Thymus (tissue), 11 donors: ENCODE measurements at regions not wholly inside any gene's neighbourhood (a gene's known extent, or its start where the extent isn't known, plus 50 kb on each side); places are given as distances from the start of the nearest gene placed in this dataset.

Source experiments
- DNase-seq, 9 donors: peaks; one replicate each; pipeline ENCODE4 v3.0.0-alpha.2; 2013; ENCODE audit warnings: low spot score in 9 of 9, low read depth in 6 of 9, missing footprints in 1 of 9
- H3K27ac ChIP-seq, 2 donors: one replicate each; pipeline ENCODE4 v1.5.1; 2013; ENCODE audit warnings: control low read depth in 1 of 2, low read depth in 1 of 2, low read length in 1 of 2, mild to moderate bottlenecking in 1 of 2, moderate library complexity in 1 of 2
- H3K27me3 ChIP-seq, 2 donors: one replicate each; pipeline ENCODE4 v1.5.1; 2013; ENCODE audit warnings: low read length in 1 of 2; ENCODE audit not compliant: control insufficient read depth in 2 of 2, insufficient read depth in 1 of 2
- H3K36me3 ChIP-seq, 2 donors: one replicate each; pipeline ENCODE4 v1.5.1; 2013; ENCODE audit warnings: low read length in 1 of 2, mild to moderate bottlenecking in 1 of 2, moderate library complexity in 1 of 2; ENCODE audit not compliant: control insufficient read depth in 2 of 2, insufficient read depth in 2 of 2
- H3K4me1 ChIP-seq, 2 donors: one replicate each; pipeline ENCODE4 v1.5.1; 2013; ENCODE audit warnings: low read length in 2 of 2; ENCODE audit not compliant: control insufficient read depth in 2 of 2, insufficient read depth in 2 of 2
- H3K4me3 ChIP-seq, 2 donors: one replicate each; pipeline ENCODE4 v1.5.1; 2013; ENCODE audit warnings: low read length in 2 of 2, control low read depth in 1 of 2, mild to moderate bottlenecking in 1 of 2
- H3K9me3 ChIP-seq, 2 donors: one replicate each; pipeline ENCODE4 v1.5.1; 2013; ENCODE audit warnings: low read length in 1 of 2, mild to moderate bottlenecking in 1 of 2; ENCODE audit not compliant: control insufficient read depth in 2 of 2, insufficient read depth in 1 of 2
- whole genome bisulfite sequencing: extraction: QIAGEN DNeasy Blood & Tissue Kit; methylation state at CpG from one replicate; pipeline ENCODE4 v1.1.7; 2013; 5-methylcytosine and 5-hydroxymethylcytosine counted together
- donor health status: healthy.

DNA sequence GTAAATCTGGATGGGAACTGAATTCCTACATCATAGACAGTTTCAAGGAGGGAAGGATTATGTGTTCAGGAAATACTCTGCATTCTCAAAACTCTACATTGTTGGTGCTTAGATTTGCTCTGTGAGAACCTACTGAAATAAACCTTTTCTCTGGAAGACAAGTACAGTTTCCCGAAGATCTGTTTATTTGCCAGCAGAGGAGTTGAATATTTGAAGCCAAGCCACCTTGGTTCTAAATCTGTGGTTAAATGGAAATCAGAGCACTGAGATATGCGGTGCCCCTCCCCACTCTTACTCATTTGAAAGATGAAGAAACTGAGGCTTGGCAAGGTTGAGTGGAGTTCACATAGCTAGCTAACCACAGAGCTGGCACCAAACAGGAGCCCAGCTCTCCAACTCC, 146.3 kb upstream of the CTAGE1 start:
- peaks cover 0 to 2% of the 10 kb centered on the region in 2 donors for H3K4me1 ChIP-seq
- H3K27me3 ChIP-seq = peaks cover 23 to 25% of the 10 kb centered on the region in 2 donors
- 81% methylated on average over 2 of the region's 2 CpGs for WGBS
- no peak overlapping the region for H3K4me3 ChIP-seq
- H3K27ac ChIP-seq = no peak overlapping the region
- H3K9me3 ChIP-seq = no peaks in the 10 kb centered on the region
- no peaks in the 10 kb centered on the region for H3K36me3 ChIP-seq
- no peak for DNase-seq

DNA sequence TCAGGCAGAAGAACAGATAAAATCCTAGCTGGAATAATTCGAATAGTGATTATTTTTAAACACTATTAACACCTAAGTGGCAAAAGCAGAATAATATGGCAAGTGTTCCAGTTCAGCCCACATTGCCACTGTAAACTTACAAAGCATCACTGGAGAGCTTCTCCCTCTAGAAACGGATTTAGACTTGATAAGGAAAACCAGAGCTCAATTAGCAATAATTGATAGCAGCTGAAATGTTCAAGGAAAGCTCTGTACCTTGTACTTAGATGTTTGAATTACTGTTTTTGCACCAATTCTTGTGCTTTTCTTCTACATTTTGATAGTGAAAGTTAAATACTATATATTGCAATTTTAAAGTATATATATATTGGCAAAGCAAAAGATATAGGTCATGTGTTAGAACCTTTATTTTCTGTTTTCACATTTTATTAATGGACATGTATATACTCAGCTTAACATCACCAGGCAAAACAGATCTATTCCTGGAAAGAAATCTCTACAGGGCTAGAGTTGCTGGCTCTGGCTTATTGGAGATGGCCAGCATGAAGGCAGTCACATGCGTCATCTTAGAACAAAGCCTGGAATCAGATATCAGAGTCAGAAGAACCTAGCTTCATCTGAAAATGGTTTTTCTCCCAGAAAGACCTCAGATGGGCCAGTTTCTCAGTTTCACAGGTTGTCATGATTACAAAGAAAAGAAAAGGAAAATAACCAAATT, 149.1 kb upstream of the CTAGE1 start:
- no peaks in the 10 kb centered on the region for H3K36me3 ChIP-seq
- no peaks in the 10 kb centered on the region for H3K9me3 ChIP-seq
- no peak for DNase-seq
- H3K4me1 ChIP-seq = no peaks in the 10 kb centered on the region
- WGBS = 82% methylated on average over 3 of the region's 3 CpGs
- H3K4me3 ChIP-seq = no peak overlapping the region
- no peak overlapping the region for H3K27ac ChIP-seq
- H3K27me3 ChIP-seq = no peaks in the 10 kb centered on the region

DNA sequence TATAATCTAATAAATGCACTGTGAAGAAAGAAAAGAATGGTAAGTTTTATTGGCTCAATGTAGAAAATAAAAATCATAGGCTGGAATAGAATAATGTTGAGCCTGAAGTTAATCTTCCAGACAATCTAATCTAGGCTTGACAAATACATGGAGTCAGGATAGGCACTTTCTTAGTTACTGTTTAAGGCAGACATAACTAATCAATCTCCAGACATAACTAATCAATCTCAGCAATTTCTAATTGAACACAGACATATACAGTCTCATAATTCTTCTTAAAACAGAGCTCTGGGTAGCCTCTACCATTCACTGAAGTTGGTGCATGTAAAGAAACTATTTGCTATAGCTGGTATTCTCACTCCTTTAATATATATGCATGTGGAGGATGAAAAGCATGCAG, 150.1 kb upstream of the CTAGE1 start:
- Histone ChIP-seq H3K9me3 (no peaks in the 10 kb centered on the region), H3K36me3 (no peaks in the 10 kb centered on the region), H3K4me1 (no peaks in the 10 kb centered on the region), H3K4me3 (no peak overlapping the region), H3K27me3 (no peaks in the 10 kb centered on the region), H3K27ac (no peak overlapping the region)
- DNase-seq = no peak

DNA sequence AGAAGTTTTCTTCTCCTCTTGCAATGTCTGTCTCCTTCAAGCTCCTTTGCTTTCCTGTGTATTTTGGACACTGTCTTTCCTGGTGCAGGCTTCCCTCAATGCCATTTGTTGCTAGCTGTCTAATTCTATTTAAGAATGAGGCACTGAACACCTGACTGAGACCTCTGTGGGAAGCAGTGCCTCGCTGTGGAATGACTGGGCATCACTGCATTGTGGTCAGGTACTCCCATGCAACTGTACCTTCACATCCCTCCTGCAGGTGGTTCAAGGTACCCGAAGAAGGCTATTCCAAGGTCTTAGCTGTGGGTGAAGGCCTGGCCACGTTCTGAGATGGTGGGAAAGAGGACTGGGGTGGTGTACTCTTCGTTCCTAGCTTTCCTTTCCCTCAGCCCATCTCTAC, 152.8 kb upstream of the CTAGE1 start:
- WGBS = 75% methylated on average over 4 of the region's 4 CpGs
- Histone ChIP-seq H3K4me3 (no peak overlapping the region), H3K27ac (no peak overlapping the region), H3K36me3 (no peaks in the 10 kb centered on the region), H3K4me1 (no peaks in the 10 kb centered on the region), H3K27me3 (no peaks in the 10 kb centered on the region), H3K9me3 (no peaks in the 10 kb centered on the region)
- DNase-seq = no peak

DNA sequence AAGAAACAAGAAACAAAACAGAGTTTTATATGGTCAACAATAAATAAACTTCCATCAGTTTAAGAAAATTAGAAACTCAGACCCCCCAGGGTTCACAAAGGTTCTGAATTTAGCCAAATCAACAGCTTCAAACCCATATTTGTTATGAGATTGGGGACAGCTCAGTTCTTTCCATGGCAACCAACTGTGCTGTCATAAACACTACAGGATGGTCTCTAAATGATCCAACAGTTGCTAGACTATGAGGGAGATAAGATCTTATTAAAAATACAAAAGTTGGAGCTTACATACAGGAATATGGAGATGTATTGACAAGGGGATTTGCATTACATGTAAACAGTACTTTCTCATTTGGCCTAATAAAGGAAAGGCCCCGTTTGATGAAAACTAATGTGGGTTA, 154.6 kb upstream of the CTAGE1 start:
- Histone ChIP-seq H3K4me3 (no peak overlapping the region), H3K27ac (no peak overlapping the region), H3K4me1 (no peaks in the 10 kb centered on the region), H3K9me3 (no peaks in the 10 kb centered on the region), H3K36me3 (no peaks in the 10 kb centered on the region), H3K27me3 (no peaks in the 10 kb centered on the region)
- 91% methylated on average over 1 of the region's 1 CpG for WGBS
- no peak for DNase-seq

DNA sequence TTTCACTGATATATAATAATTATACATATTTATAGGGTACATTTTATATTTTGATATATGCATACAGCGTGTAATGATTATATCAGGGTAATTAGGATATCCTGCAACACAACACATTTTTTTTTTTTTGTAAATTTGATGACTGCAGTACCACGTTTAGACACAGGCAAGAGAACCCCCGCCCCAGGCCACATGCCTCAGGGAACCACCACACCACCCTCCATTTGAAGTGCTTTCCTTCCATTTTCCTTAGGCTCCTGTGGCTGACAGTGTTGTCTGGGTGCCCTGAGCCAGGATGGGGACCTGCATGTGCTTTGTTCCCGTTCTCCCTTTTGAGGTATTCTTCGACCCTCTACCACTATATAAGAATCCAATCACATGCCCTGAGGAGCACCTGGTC, 161.6 kb upstream of the CTAGE1 start:
- Histone ChIP-seq H3K4me3 (no peak overlapping the region), H3K27ac (no peak overlapping the region), H3K36me3 (no peaks in the 10 kb centered on the region), H3K9me3 (no peaks in the 10 kb centered on the region), H3K27me3 (no peaks in the 10 kb centered on the region), H3K4me1 (no peaks in the 10 kb centered on the region)
- 87% methylated on average over 5 of the region's 5 CpGs for WGBS
- DNase-seq = no peak

DNA sequence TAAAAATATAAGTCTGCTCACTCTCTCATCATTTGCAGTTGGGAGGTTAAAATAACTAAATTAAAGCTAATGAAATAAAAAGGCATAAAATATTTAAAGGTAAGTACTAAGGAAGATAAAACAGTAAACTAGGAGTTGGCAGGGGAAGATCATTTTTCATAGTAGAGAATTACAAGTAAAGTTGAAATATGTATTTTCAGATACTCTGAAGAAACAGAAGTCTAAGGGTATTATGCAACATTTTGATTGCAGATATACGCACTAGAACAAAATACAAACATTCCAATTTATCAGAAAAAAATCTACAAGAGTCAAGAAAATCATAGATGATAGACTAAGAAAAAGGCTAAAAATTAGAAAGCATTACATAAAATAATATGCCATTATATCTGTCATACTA, 167.6 kb upstream of the CTAGE1 start:
- Histone ChIP-seq H3K9me3 (no peaks in the 10 kb centered on the region), H3K4me3 (no peak overlapping the region), H3K4me1 (no peaks in the 10 kb centered on the region), H3K36me3 (no peaks in the 10 kb centered on the region), H3K27ac (no peak overlapping the region), H3K27me3 (no peaks in the 10 kb centered on the region)
- 89% methylated on average over 1 of the region's 1 CpG for WGBS
- DNase-seq = no peak

DNA sequence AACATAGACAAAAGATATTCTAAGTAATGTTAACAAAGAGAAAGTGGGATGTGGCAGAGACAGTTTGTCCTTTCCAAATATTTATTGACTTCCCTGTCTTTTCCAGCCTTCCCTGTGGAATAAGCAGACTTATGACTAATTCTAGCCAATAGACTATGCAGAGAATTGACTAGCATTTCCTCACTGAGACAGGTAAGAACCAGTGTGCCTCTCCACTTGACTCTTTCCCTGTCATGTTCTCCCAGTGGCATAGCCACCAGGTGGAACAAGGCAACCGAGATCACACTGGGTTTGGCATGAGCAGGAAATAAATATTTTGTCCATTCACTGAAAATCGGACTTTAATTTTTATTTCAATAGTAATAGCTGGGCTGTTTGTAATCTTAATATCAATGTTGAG, 168.1 kb upstream of the CTAGE1 start:
- no peaks in the 10 kb centered on the region for H3K9me3 ChIP-seq
- WGBS = 95% methylated on average over 2 of the region's 2 CpGs

DNA sequence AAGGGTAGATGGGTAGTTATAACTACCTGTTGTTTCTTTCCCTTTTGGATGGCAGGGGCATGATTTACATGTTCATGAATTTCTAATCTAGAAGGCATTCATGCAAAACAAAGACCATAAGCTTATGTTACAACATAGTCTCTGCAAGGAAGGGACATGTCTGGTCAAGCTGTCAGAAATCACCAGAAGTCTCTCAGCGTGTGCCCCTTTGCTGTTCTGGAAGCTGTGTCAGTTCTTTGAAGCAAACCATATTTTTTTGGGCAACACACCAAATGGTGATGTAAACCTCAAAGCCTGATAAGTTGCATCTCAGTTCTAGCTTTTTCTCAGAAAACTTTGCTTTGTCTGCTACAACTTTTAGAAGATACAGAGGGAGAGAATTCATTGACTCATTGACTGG, 173.5 kb upstream of the CTAGE1 start:
- H3K36me3 ChIP-seq = no peaks in the 10 kb centered on the region
- no peak overlapping the region for H3K4me3 ChIP-seq
- no peak overlapping the region for H3K27ac ChIP-seq
- no peaks in the 10 kb centered on the region for H3K9me3 ChIP-seq
- 89% methylated on average over 1 of the region's 1 CpG for WGBS
- no peaks in the 10 kb centered on the region for H3K4me1 ChIP-seq
- DNase-seq = peak in 2 of 9 donors; percentile 0 to 31
- H3K27me3 ChIP-seq = no peaks in the 10 kb centered on the region

More for the DNA sequence above, 168.1 kb upstream of the CTAGE1 start:
- no peaks in the 10 kb centered on the region for H3K36me3 ChIP-seq
- no peak overlapping the region for H3K4me3 ChIP-seq
- no peak for DNase-seq
- no peaks in the 10 kb centered on the region for H3K4me1 ChIP-seq
- H3K27ac ChIP-seq = no peak overlapping the region
- no peaks in the 10 kb centered on the region for H3K27me3 ChIP-seq
